ENCODE measurements at regions not wholly inside any gene's neighbourhood (a gene's known extent, or its start where the extent isn't known, plus 50 kb on each side); places are given as distances from the start of the nearest gene placed in this dataset.

DNA sequence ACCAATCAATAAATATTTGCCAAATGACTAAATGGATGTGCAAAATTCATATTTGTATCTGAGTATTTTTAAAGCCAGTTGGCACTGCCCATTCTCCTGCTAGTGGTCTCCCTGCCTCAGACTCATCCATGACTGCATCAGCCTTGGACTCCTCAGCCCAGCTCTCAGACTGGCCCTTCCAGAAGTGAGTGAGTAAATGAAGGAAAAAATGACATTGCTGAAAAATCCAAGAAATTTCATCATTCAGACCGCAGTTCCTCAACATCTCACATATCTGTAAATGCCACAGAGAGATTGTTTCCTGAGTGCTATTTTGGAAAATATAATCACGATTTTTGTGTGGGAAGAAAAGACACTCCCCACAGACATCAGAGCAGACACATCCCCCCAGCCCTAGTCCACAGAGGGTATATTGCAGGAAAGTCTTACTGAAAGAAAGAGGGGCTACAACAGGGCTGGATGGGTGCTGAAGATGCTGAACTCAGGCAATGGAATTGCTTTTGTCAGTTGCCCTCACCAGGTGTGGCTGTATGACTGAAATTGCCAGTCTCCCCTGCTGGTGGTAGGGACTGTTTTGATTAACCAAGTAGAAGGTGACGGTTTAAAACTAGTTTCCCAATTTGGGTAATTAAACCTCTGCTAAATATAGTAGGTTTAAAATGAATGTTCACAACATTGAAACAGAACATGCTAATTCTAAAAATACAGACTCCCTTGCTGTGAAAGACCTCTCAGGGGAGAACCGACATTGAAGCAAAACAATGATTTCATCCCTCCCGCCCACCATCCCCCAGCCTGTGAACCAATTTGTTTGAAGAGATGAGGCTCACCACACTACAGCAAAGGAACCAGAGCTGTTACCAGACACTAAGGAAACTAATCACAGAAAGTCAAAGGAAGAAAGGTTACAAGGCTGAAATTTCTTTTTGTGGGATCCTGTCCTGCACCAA, 158.8 kb downstream of the DEPDC1B start:
- TF ChIP-seq EZH2 (IDR thresholded peaks at IDR 0.05; ENCODE audit: insufficient read depth, poor library complexity, severe bottlenecking) (no peak), EZH2phosphoT487 (IDR thresholded peaks at IDR 0.05; ENCODE audit: insufficient read depth, low read depth) (no peak)

All from GM23248 (cell line).